Endothelial cell of umbilical vein (primary cell): ENCODE measurements at regions not wholly inside any gene's neighbourhood (a gene's known extent, or its start where the extent isn't known, plus 50 kb on each side); places are given as distances from the start of the nearest gene placed in this dataset.

Experiments used
- EZH2 ChIP-seq: IDR thresholded peaks from 2 replicates; pipeline ENCODE4 v1.6.1; 2012; ENCODE audit warnings: borderline replicate concordance, low read depth, mild to moderate bottlenecking, moderate library complexity, low read length, inconsistent platforms; ENCODE audit not compliant: severe bottlenecking
- POLR2A ChIP-seq: IDR thresholded peaks from 2 replicates; pipeline ENCODE4 v1.6.1; 2012; ENCODE audit warnings: low read depth, mild to moderate bottlenecking, control low read depth, low read length
- TF ChIP-seq, protein P1 (sequence below), 2 donors: IDR thresholded peaks; 1 replicate in 1 of 2; 2 replicates in 1 of 2; pipeline ENCODE4 v1.5.1; 2011; ENCODE audit warnings: low read length in 2 of 2, mild to moderate bottlenecking in 2 of 2, moderate library complexity in 2 of 2, control low read depth in 1 of 2, inconsistent platforms in 1 of 2, low read depth in 1 of 2; ENCODE audit not compliant: insufficient read depth in 1 of 2; ENCODE audit errors: extremely low read depth in 1 of 2

DNA sequence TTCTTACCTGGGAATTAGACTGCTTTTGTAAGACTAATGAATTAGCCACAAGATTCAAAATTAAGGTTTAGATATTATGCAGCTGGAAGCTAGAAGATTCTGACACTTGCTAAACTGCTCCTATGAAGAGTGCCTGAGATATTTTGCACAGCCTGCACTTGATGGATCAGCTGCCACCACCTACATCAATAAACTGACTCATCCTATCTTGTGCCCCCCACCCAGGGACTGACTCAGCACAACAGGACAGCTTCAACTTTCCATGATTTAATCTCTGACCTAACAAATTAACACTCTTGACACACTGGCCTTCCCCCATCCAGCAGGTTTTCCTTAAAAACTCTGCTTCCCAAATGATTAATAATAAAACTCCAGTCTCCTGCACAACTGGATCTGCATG is 1072.3 kb downstream of the CDY2B start:
- TF ChIP-seq, protein P1, sequence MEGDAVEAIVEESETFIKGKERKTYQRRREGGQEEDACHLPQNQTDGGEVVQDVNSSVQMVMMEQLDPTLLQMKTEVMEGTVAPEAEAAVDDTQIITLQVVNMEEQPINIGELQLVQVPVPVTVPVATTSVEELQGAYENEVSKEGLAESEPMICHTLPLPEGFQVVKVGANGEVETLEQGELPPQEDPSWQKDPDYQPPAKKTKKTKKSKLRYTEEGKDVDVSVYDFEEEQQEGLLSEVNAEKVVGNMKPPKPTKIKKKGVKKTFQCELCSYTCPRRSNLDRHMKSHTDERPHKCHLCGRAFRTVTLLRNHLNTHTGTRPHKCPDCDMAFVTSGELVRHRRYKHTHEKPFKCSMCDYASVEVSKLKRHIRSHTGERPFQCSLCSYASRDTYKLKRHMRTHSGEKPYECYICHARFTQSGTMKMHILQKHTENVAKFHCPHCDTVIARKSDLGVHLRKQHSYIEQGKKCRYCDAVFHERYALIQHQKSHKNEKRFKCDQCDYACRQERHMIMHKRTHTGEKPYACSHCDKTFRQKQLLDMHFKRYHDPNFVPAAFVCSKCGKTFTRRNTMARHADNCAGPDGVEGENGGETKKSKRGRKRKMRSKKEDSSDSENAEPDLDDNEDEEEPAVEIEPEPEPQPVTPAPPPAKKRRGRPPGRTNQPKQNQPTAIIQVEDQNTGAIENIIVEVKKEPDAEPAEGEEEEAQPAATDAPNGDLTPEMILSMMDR (IDR thresholded peaks at IDR 0.05; ENCODE audit: extremely low read depth in 1 of 2, insufficient read depth in 1 of 2, low read depth in 1 of 2, low read length in 2 of 2): no peak
- TF ChIP-seq EZH2 (no peak), POLR2A (no peak)
